Suprapubic skin (tissue), 4 donors: ENCODE measurements at regions not wholly inside any gene's neighbourhood (a gene's known extent, or its start where the extent isn't known, plus 50 kb on each side); places are given as distances from the start of the nearest gene placed in this dataset.

Experiments used
- DNase-seq, 2 donors: peaks; one replicate each; pipeline ENCODE4 v3.0.0-alpha.2; 2019; ENCODE audit warnings: low spot score in 2 of 2
- H3K27ac ChIP-seq: fragments of 200-600 bp; sonication (generic); one replicate; pipeline ENCODE4 v1.5.1; 2019
- H3K27me3 ChIP-seq: fragments of 200-600 bp; sonication (generic); one replicate; pipeline ENCODE4 v1.5.1; 2019
- H3K36me3 ChIP-seq: fragments of 200-600 bp; sonication (generic); one replicate; pipeline ENCODE4 v1.5.1; 2019
- H3K4me1 ChIP-seq: fragments of 200-600 bp; sonication (generic); one replicate; pipeline ENCODE4 v1.5.1; 2019
- H3K4me3 ChIP-seq: fragments of 200-600 bp; sonication (generic); one replicate; pipeline ENCODE4 v1.5.1; 2019; ENCODE audit warnings: mild to moderate bottlenecking
- H3K9me3 ChIP-seq: fragments of 200-600 bp; sonication (generic); one replicate; pipeline ENCODE4 v1.5.1; 2019
- EP300 ChIP-seq: sonication (generic); formaldehyde crosslinking; IDR thresholded peaks from one replicate; pipeline ENCODE4 v1.6.1; 2017; ENCODE audit warnings: antibody characterized with exemption
- POLR2A ChIP-seq, 2 donors: fragments of 450-650 bp; IDR thresholded peaks; one replicate each; pipeline ENCODE4 v1.6.1; 2017; ENCODE audit warnings: antibody characterized with exemption in 2 of 2, mild to moderate bottlenecking in 2 of 2, moderate library complexity in 2 of 2
- POLR2AphosphoS5 ChIP-seq, 3 donors: sonication (generic); formaldehyde crosslinking; IDR thresholded peaks; one replicate each; pipeline ENCODE4 v1.6.1; 2017; ENCODE audit warnings: antibody characterized with exemption in 3 of 3
- WGBS: methylation state at CpG from one replicate; pipeline ENCODE4 v1.1.5; 2018; 5-methylcytosine and 5-hydroxymethylcytosine counted together
- TF ChIP-seq, protein P1 (sequence below), 2 donors: fragments of 200-600 bp in 1 of 2; fragments of 450-650 bp in 1 of 2; sonication (generic) in 1 of 2; IDR thresholded peaks; one replicate each; pipeline ENCODE4 v1.5.1; 2016 to 2019; ENCODE audit warnings: antibody characterized with exemption in 2 of 2, mild to moderate bottlenecking in 1 of 2, moderate library complexity in 1 of 2

DNA sequence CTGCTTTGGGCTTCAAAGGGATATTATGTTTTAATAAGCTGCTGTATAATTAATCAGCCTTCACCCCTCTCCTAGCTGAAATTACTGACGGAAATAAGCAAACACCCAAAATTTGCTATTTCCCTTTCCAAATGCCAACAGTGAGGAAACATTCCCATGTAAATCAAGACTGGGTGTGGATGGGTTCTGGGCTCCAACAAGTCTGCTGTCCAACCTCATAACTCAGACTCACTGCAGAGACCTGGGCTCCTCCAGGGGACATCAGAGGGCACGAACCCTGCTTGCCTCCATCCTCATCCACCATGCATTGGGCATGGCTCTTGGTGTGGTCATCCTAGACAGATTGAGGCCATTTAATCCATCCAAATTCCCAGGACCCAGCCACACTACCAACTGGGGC, 173.7 kb downstream of the C1D start:
- Histone ChIP-seq H3K9me3 (no peaks in the 10 kb centered on the region), H3K4me1 (no peaks in the 10 kb centered on the region)
- WGBS: 73% methylated on average over 2 of the region's 2 CpGs

DNA sequence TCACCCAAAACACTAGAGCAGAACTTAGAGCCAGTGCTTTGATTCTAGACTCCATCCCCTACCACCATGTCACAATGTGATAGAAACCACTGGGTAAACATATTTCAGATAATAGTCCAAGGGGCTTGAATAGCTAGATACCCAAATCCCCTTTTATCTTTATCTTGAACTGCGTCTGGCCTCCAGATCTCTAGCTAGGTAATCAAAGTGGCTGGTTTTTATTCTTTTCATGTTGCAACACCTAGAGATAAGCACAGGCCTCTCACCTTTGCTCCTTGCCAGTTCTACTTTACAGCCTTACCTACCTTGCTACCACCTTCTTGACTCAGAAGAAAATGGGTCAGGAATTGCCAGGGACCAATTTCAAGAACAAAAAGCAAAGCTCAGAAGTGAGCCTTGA, 171.2 kb downstream of the C1D start:
- Histone ChIP-seq H3K36me3 (no peaks in the 10 kb centered on the region), H3K4me3 (no peak overlapping the region), H3K27ac (no peak overlapping the region), H3K4me1 (no peaks in the 10 kb centered on the region), H3K27me3 (no peaks in the 10 kb centered on the region), H3K9me3 (no peaks in the 10 kb centered on the region)
- 100% methylated on average over 1 of the region's 1 CpG for WGBS
- no peak for TF ChIP-seq POLR2A (IDR thresholded peaks at IDR 0.05)
- no peak for TF ChIP-seq POLR2AphosphoS5 (IDR thresholded peaks at IDR 0.05)
- TF ChIP-seq, protein P1, sequence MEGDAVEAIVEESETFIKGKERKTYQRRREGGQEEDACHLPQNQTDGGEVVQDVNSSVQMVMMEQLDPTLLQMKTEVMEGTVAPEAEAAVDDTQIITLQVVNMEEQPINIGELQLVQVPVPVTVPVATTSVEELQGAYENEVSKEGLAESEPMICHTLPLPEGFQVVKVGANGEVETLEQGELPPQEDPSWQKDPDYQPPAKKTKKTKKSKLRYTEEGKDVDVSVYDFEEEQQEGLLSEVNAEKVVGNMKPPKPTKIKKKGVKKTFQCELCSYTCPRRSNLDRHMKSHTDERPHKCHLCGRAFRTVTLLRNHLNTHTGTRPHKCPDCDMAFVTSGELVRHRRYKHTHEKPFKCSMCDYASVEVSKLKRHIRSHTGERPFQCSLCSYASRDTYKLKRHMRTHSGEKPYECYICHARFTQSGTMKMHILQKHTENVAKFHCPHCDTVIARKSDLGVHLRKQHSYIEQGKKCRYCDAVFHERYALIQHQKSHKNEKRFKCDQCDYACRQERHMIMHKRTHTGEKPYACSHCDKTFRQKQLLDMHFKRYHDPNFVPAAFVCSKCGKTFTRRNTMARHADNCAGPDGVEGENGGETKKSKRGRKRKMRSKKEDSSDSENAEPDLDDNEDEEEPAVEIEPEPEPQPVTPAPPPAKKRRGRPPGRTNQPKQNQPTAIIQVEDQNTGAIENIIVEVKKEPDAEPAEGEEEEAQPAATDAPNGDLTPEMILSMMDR (IDR thresholded peaks at IDR 0.05): no peak
- no peak for TF ChIP-seq EP300
- no peak for DNase-seq

More for the DNA sequence above, 173.7 kb downstream of the C1D start:
- DNase-seq: no peak
- H3K27me3 ChIP-seq: no peaks in the 10 kb centered on the region
- no peak overlapping the region for H3K4me3 ChIP-seq
- TF ChIP-seq, protein P1 (IDR thresholded peaks at IDR 0.05): no peak
- TF ChIP-seq POLR2AphosphoS5 (IDR thresholded peaks at IDR 0.05) (no peak), POLR2A (IDR thresholded peaks at IDR 0.05) (no peak), EP300 (no peak)
- no peak overlapping the region for H3K27ac ChIP-seq
- no peaks in the 10 kb centered on the region for H3K36me3 ChIP-seq

DNA sequence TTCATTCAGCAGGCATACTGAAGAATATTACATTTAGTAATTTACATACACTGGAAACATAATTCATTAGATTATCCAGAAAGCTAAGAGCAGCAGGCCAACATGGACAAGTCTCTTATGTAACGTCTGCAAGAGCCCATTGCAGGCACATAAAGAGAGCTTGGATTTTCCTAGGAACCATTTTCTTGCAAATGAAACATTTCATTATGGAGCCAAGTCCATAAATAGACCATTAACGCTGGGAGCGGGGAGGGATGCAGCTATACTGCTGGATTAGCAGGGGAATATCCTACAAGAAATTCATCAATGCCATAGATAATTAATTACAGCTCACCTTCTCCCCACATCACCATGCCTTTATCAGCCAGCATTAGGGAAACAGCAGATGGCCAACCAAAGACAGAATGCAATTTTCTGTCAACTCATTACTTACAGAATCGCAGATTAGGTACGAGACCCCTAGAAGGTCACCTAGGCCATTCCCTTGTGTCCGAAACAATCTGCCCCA, 170.4 kb downstream of the C1D start:
- Histone ChIP-seq H3K9me3 (no peaks in the 10 kb centered on the region), H3K27me3 (no peaks in the 10 kb centered on the region), H3K4me3 (no peak overlapping the region), H3K27ac (no peak overlapping the region), H3K36me3 (no peaks in the 10 kb centered on the region), H3K4me1 (no peaks in the 10 kb centered on the region)
- TF ChIP-seq, protein P1 (IDR thresholded peaks at IDR 0.05): no peak
- TF ChIP-seq EP300 (no peak), POLR2A (IDR thresholded peaks at IDR 0.05) (no peak), POLR2AphosphoS5 (IDR thresholded peaks at IDR 0.05) (no peak)
- DNase-seq: no peak
- 81% methylated on average over 6 of the region's 6 CpGs for WGBS

DNA sequence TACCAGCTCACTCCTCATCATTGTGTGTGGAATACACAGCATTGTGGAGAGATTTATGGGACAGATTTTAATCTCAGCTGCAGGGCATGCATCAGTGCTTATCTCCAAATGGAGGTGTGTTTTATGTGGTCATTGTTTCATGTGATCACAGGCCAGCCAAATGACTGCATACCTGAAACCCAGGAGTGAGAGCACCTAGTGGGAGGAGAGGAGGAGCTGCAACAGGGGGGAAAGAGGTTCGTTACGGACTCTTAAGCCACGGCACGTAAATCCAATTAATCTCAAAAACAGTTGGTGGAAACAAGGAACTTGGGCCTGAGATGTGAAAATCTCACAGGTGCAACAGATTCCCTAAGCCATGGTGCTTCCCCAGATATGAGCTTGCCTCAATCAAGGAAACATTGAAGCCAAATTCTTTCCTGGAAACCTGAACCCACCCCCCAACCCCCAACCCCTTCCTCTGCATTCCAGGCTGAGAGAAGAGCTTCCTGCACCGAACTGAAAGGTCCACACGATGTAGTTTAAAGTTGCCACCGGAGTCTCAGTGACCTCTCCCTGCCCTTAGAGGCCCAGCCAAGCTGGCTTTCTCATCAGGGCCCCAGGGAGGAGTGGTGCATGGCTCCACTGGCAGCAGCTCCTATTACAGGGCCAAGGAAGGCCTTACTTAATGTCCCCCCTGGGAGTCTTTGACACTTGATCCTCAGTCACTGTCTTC, 167.4 kb downstream of the C1D start:
- whole genome bisulfite sequencing: 66% methylated on average over 7 of the region's 7 CpGs
- Histone ChIP-seq H3K4me1 (peaks cover 4% of the 10 kb centered on the region), H3K27ac (no peak overlapping the region), H3K36me3 (no peaks in the 10 kb centered on the region), H3K27me3 (no peaks in the 10 kb centered on the region), H3K4me3 (no peak overlapping the region), H3K9me3 (no peaks in the 10 kb centered on the region)
- DNase-seq: no peak
- TF ChIP-seq EP300: no peak
- TF ChIP-seq, protein P1 (IDR thresholded peaks at IDR 0.05): no peak
- no peak for TF ChIP-seq POLR2AphosphoS5 (IDR thresholded peaks at IDR 0.05)
- no peak for TF ChIP-seq POLR2A (IDR thresholded peaks at IDR 0.05)

DNA sequence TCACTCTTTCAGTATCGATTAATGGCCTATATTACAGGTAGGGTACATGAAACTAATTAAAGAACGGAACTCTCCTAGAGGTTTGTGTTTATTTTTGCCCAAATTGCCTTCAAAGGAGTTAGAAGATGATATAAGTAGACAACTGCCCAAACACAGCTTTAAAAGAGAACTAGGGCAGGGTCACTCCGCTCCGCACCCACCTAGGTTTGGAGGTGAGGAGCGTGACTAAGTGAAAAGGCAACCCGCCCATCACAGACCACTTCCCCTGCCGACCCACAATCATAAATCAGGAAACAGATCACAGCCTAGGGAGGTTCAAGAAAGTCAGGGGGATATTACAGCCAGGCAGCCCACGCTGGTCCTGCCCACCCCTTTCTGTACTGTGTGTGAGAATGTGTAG, 166.7 kb downstream of the C1D start:
- TF ChIP-seq, protein P1 (IDR thresholded peaks at IDR 0.05): no peak
- TF ChIP-seq POLR2A (IDR thresholded peaks at IDR 0.05) (no peak), POLR2AphosphoS5 (IDR thresholded peaks at IDR 0.05) (no peak)
- Histone ChIP-seq H3K9me3 (no peaks in the 10 kb centered on the region), H3K36me3 (no peaks in the 10 kb centered on the region), H3K4me1 (peaks cover 4% of the 10 kb centered on the region), H3K27me3 (no peaks in the 10 kb centered on the region), H3K4me3 (no peak overlapping the region), H3K27ac (no peak overlapping the region)
- DNase-seq: no peak
- WGBS: 83% methylated on average over 8 of the region's 8 CpGs
